Right atrium auricular region (tissue), 2 donors: ENCODE measurements at regions not wholly inside any gene's neighbourhood (a gene's known extent, or its start where the extent isn't known, plus 50 kb on each side); places are given as distances from the start of the nearest gene placed in this dataset.
"Not testable (repeated sequence)": the region's sequence is repeated elsewhere in the genome, so short reads cannot be mapped to it uniquely, and the experiment has no call there.

Experiments
- DNase-seq: peaks from one replicate; pipeline ENCODE4 v3.0.0-alpha.2; 2019; ENCODE audit warnings: low spot score
- H3K27ac ChIP-seq, 2 donors: fragments of 200-600 bp; sonication (generic); 1 replicate in 1 of 2; 2 replicates in 1 of 2; pipeline ENCODE4 v1.5.1; 2016 to 2019
- H3K27me3 ChIP-seq, 2 donors: fragments of 200-600 bp; sonication (generic); one replicate each; pipeline versions ENCODE4 v1.5.1 to v1.6.0; 2017 to 2019
- H3K36me3 ChIP-seq: fragments of 200-600 bp; sonication (generic); one replicate; pipeline ENCODE4 v1.5.1; 2016
- H3K4me1 ChIP-seq, 2 donors: fragments of 200-600 bp; sonication (generic); one replicate each; pipeline versions ENCODE4 v1.5.1 to v1.6.0; 2017 to 2019
- H3K4me3 ChIP-seq, 2 donors: fragments of 200-600 bp; sonication (generic); 1 replicate in 1 of 2; 2 replicates in 1 of 2; pipeline ENCODE4 v1.5.1; 2017 to 2019; ENCODE audit warnings: mild to moderate bottlenecking in 1 of 2, moderate library complexity in 1 of 2
- H3K9me3 ChIP-seq, 2 donors: fragments of 200-600 bp; sonication (generic); one replicate each; pipeline ENCODE4 v1.5.1; 2019
- TF ChIP-seq, protein P1 (sequence below), 2 donors: fragments of 200-600 bp; sonication (generic); IDR thresholded peaks; one replicate each; pipeline ENCODE4 v1.5.1; 2019; ENCODE audit warnings: antibody characterized with exemption in 2 of 2

GRCh38 chr3:86420990-86421739, 569.8 kb downstream of the VGLL3 start:
- Histone ChIP-seq H3K4me3 (no peak overlapping the region), H3K9me3 (peaks cover 0 to 9% of the 10 kb centered on the region in 2 donors), H3K27ac (no peak overlapping the region), H3K4me1 (no peaks in the 10 kb centered on the region), H3K27me3 (no peaks in the 10 kb centered on the region), H3K36me3 (no peaks in the 10 kb centered on the region)
- TF ChIP-seq, protein P1, sequence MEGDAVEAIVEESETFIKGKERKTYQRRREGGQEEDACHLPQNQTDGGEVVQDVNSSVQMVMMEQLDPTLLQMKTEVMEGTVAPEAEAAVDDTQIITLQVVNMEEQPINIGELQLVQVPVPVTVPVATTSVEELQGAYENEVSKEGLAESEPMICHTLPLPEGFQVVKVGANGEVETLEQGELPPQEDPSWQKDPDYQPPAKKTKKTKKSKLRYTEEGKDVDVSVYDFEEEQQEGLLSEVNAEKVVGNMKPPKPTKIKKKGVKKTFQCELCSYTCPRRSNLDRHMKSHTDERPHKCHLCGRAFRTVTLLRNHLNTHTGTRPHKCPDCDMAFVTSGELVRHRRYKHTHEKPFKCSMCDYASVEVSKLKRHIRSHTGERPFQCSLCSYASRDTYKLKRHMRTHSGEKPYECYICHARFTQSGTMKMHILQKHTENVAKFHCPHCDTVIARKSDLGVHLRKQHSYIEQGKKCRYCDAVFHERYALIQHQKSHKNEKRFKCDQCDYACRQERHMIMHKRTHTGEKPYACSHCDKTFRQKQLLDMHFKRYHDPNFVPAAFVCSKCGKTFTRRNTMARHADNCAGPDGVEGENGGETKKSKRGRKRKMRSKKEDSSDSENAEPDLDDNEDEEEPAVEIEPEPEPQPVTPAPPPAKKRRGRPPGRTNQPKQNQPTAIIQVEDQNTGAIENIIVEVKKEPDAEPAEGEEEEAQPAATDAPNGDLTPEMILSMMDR (IDR thresholded peaks at IDR 0.05) = no peak
- no peak for DNase-seq

- H3K4me1 ChIP-seq = no peaks in the 10 kb centered on the region
- TF ChIP-seq, protein P1 (IDR thresholded peaks at IDR 0.05) = no peak
- no peaks in the 10 kb centered on the region for H3K27me3 ChIP-seq
- H3K9me3 ChIP-seq = no peaks in the 10 kb centered on the region
- no peak overlapping the region for H3K27ac ChIP-seq
- H3K36me3 ChIP-seq = no peaks in the 10 kb centered on the region
- no peak for DNase-seq
- H3K4me3 ChIP-seq = no peak overlapping the region
Observed at GRCh38 chr3:86418861-86419260, 572.1 kb downstream of the VGLL3 start.

DNA sequence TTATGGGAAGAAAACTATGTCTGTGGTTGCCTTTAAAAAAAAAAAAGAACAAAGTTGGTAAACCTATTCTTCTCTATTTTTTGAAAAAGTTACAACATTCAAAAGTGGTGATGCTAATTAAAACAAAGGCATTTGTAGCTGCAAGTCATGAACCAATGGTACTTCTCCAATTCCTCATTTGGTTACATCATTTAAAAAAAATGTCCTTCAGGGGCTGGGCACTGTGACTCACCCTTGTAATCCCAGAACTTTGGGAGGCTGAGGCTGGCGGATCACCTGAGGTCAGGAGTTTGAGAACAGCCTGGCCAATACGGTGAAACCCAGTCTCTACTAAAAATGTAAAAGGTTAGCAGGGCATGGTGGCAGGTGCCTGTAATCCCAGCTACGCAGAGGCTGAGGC, 574.6 kb downstream of the VGLL3 start:
- H3K27ac ChIP-seq = no peak overlapping the region
- TF ChIP-seq, protein P1 (IDR thresholded peaks at IDR 0.05) = no peak
- H3K4me3 ChIP-seq = no peak overlapping the region
- no peaks in the 10 kb centered on the region for H3K4me1 ChIP-seq
- H3K27me3 ChIP-seq = no peaks in the 10 kb centered on the region
- no peaks in the 10 kb centered on the region for H3K9me3 ChIP-seq
- no peak for DNase-seq
- no peaks in the 10 kb centered on the region for H3K36me3 ChIP-seq

- Histone ChIP-seq H3K36me3 (no peaks in the 10 kb centered on the region), H3K27me3 (no peaks in the 10 kb centered on the region), H3K27ac (no peak overlapping the region), H3K4me3 (no peak overlapping the region), H3K9me3 (no peaks in the 10 kb centered on the region), H3K4me1 (no peaks in the 10 kb centered on the region)
- no peak for DNase-seq
- TF ChIP-seq, protein P1 (IDR thresholded peaks at IDR 0.05) = no peak
Observed at GRCh38 chr3:86413645-86414044, 577.3 kb downstream of the VGLL3 start.

DNA sequence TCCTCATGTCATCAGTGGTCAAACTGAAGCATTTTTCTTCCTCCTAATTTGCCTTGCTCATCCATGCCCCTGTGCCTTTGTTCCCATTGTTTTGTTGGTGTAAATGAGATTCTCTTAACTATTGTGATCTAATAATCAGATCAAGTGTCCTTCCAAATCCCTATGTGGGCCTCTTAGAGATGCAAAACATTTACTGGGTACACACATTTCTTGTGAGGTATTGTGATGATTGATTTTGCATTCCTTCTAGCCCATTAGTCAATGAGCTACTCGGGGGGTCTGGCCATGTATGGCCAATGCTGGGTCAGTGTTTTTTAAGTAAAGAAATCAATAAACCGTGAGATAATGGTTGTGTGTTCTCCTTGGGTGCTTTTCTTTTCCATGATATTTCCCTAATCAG, 580.4 kb downstream of the VGLL3 start:
- H3K4me3 ChIP-seq = no peak overlapping the region
- TF ChIP-seq, protein P1 (IDR thresholded peaks at IDR 0.05) = no peak
- H3K27ac ChIP-seq = no peak overlapping the region
- no peaks in the 10 kb centered on the region for H3K36me3 ChIP-seq
- no peaks in the 10 kb centered on the region for H3K4me1 ChIP-seq
- no peaks in the 10 kb centered on the region for H3K27me3 ChIP-seq
- no peak for DNase-seq
- no peaks in the 10 kb centered on the region for H3K9me3 ChIP-seq

GRCh38 chr3:86389759-86390158, 601.2 kb downstream of the VGLL3 start:
- not testable (repeated sequence) for DNase-seq

More at GRCh38 chr3:86389759-86390158, 601.2 kb downstream of the VGLL3 start:
- H3K27me3 ChIP-seq, H3K27ac ChIP-seq, H3K9me3 ChIP-seq, H3K36me3 ChIP-seq, H3K4me3 ChIP-seq, H3K4me1 ChIP-seq: not testable (repeated sequence)
